Suprapubic skin (tissue), 4 donors: ENCODE measurements at regions not wholly inside any gene's neighbourhood (a gene's known extent, or its start where the extent isn't known, plus 50 kb on each side); places are given as distances from the start of the nearest gene placed in this dataset.
"Not testable (repeated sequence)": the region's sequence is repeated elsewhere in the genome, so short reads cannot be mapped to it uniquely, and the experiment has no call there.

Experiments
- DNase-seq, 2 donors: peaks; one replicate each; pipeline ENCODE4 v3.0.0-alpha.2; 2019; ENCODE audit warnings: low spot score in 2 of 2
- H3K27ac ChIP-seq: fragments of 200-600 bp; sonication (generic); one replicate; pipeline ENCODE4 v1.5.1; 2019
- H3K27me3 ChIP-seq: fragments of 200-600 bp; sonication (generic); one replicate; pipeline ENCODE4 v1.5.1; 2019
- H3K36me3 ChIP-seq: fragments of 200-600 bp; sonication (generic); one replicate; pipeline ENCODE4 v1.5.1; 2019
- H3K4me1 ChIP-seq: fragments of 200-600 bp; sonication (generic); one replicate; pipeline ENCODE4 v1.5.1; 2019
- H3K4me3 ChIP-seq: fragments of 200-600 bp; sonication (generic); one replicate; pipeline ENCODE4 v1.5.1; 2019; ENCODE audit warnings: mild to moderate bottlenecking
- H3K9me3 ChIP-seq: fragments of 200-600 bp; sonication (generic); one replicate; pipeline ENCODE4 v1.5.1; 2019
- EP300 ChIP-seq: sonication (generic); formaldehyde crosslinking; IDR thresholded peaks from one replicate; pipeline ENCODE4 v1.6.1; 2017; ENCODE audit warnings: antibody characterized with exemption
- POLR2A ChIP-seq, 2 donors: fragments of 450-650 bp; IDR thresholded peaks; one replicate each; pipeline ENCODE4 v1.6.1; 2017; ENCODE audit warnings: antibody characterized with exemption in 2 of 2, mild to moderate bottlenecking in 2 of 2, moderate library complexity in 2 of 2
- POLR2AphosphoS5 ChIP-seq, 3 donors: sonication (generic); formaldehyde crosslinking; IDR thresholded peaks; one replicate each; pipeline ENCODE4 v1.6.1; 2017; ENCODE audit warnings: antibody characterized with exemption in 3 of 3
- WGBS: methylation state at CpG from one replicate; pipeline ENCODE4 v1.1.5; 2018; 5-methylcytosine and 5-hydroxymethylcytosine counted together
- TF ChIP-seq, protein P1 (sequence below), 2 donors: fragments of 200-600 bp in 1 of 2; fragments of 450-650 bp in 1 of 2; sonication (generic) in 1 of 2; IDR thresholded peaks; one replicate each; pipeline ENCODE4 v1.5.1; 2016 to 2019; ENCODE audit warnings: antibody characterized with exemption in 2 of 2, mild to moderate bottlenecking in 1 of 2, moderate library complexity in 1 of 2

- peaks cover 7% of the 10 kb centered on the region for H3K27me3 ChIP-seq
- no peak for DNase-seq
- WGBS, result 64% methylated on average over 34 of the region's 55 CpGs
- no peaks in the 10 kb centered on the region for H3K4me1 ChIP-seq
- H3K4me3 ChIP-seq, result no peak overlapping the region
- peaks cover 12% of the 10 kb centered on the region for H3K9me3 ChIP-seq
- no peak for TF ChIP-seq POLR2A (IDR thresholded peaks at IDR 0.05)
- no peak for TF ChIP-seq EP300
- TF ChIP-seq, protein P1, sequence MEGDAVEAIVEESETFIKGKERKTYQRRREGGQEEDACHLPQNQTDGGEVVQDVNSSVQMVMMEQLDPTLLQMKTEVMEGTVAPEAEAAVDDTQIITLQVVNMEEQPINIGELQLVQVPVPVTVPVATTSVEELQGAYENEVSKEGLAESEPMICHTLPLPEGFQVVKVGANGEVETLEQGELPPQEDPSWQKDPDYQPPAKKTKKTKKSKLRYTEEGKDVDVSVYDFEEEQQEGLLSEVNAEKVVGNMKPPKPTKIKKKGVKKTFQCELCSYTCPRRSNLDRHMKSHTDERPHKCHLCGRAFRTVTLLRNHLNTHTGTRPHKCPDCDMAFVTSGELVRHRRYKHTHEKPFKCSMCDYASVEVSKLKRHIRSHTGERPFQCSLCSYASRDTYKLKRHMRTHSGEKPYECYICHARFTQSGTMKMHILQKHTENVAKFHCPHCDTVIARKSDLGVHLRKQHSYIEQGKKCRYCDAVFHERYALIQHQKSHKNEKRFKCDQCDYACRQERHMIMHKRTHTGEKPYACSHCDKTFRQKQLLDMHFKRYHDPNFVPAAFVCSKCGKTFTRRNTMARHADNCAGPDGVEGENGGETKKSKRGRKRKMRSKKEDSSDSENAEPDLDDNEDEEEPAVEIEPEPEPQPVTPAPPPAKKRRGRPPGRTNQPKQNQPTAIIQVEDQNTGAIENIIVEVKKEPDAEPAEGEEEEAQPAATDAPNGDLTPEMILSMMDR (IDR thresholded peaks at IDR 0.05), result no peak
- no peaks in the 10 kb centered on the region for H3K36me3 ChIP-seq
- H3K27ac ChIP-seq, result no peak overlapping the region
Observed at GRCh38 chr20:30922129-30922528, 335.3 kb upstream of the DEFB115 start.

DNA sequence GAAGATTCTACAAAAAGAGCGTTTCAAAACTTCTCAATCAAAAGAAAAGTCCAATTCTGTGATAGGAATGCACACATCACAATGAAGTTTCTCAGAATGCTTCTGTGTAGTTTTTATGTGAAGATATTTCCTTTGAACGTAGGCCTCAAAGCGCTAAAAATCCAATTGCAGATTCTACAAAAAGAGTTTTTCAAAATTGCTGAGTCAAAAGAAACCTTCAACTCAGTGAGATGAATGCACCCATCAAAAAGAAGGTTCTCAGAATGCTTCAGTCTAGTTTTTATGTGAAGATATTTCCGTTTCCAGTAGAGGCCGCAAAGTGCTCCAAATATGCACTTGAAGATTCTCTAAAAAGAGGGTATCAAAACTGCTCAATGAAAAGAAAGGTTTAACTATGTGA, 319.7 kb upstream of the DEFB115 start:
- 61% methylated on average over 5 of the region's 5 CpGs for WGBS
- no peaks in the 10 kb centered on the region for H3K27me3 ChIP-seq
- H3K4me1 ChIP-seq, result no peaks in the 10 kb centered on the region
- no peak for DNase-seq
- H3K4me3 ChIP-seq, result no peak overlapping the region
- no peaks in the 10 kb centered on the region for H3K36me3 ChIP-seq
- H3K27ac ChIP-seq, result no peak overlapping the region
- TF ChIP-seq POLR2A (IDR thresholded peaks at IDR 0.05), result no peak
- TF ChIP-seq, protein P1 (IDR thresholded peaks at IDR 0.05), result no peak
- TF ChIP-seq EP300, result no peak
- TF ChIP-seq POLR2AphosphoS5 (IDR thresholded peaks at IDR 0.05), result no peak
- peaks cover 11% of the 10 kb centered on the region for H3K9me3 ChIP-seq

DNA sequence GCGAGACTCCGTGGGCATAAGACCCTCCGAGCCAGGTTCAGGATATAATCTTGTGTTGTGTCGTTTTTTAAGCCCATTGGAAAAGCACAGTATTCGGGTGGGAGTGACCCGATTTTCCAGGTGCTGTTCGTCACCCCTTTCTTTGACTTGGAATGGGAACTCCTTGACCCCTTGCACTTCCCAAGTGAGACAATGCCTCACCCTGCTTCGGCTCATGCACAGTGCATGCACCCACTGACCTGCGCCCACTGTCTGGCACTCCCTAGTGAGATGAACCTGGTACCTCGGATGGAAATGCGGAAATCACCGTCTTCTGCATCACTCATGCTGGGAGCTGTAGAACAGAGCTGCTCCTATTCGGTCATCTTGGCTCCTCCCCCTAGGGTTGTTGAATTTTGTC, 307.7 kb upstream of the DEFB115 start:
- peak; percentile 26 to 63 for DNase-seq
- WGBS, result 88% methylated on average over 13 of the region's 13 CpGs
- Histone ChIP-seq H3K4me1 (no peaks in the 10 kb centered on the region), H3K9me3 (no peaks in the 10 kb centered on the region), H3K4me3 (no peak overlapping the region), H3K27me3 (no peaks in the 10 kb centered on the region), H3K27ac (no peak overlapping the region), H3K36me3 (no peaks in the 10 kb centered on the region)
- TF ChIP-seq EP300, result no peak
- TF ChIP-seq, protein P1 (IDR thresholded peaks at IDR 0.05), result no peak
- no peak for TF ChIP-seq POLR2AphosphoS5 (IDR thresholded peaks at IDR 0.05)
- no peak for TF ChIP-seq POLR2A (IDR thresholded peaks at IDR 0.05)

- not testable (repeated sequence) for DNase-seq, H3K27ac ChIP-seq, H3K4me1 ChIP-seq, H3K4me3 ChIP-seq, H3K9me3 ChIP-seq, H3K27me3 ChIP-seq, H3K36me3 ChIP-seq
- WGBS, result 91% methylated on average over 3 of the region's 3 CpGs
Observed at GRCh38 chr20:30951088-30951487, 306.4 kb upstream of the DEFB115 start.

DNA sequence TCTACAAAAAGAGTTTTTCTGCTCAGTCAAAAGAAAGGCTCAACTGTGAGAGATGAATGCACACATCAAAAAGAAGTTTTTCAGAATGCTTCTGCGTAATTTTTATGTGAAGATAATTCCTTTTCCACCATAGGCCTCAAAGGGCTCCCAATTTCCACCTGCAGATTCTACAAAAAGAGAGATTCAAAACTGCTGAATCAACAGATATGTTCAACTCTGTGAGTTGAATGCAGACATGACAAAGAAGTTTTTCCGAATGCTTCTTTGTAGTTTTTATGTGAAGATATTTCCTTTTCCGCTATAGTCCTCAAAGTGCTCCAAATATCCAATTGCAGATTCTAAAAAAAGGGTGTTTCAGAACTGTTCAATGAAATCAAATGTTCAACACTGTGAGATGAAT, 300.8 kb upstream of the DEFB115 start:
- not testable (repeated sequence) for H3K4me1 ChIP-seq, DNase-seq, H3K27me3 ChIP-seq, H3K36me3 ChIP-seq, H3K4me3 ChIP-seq, H3K27ac ChIP-seq, H3K9me3 ChIP-seq
- WGBS, result 85% methylated on average over 3 of the region's 3 CpGs

- H3K4me3 ChIP-seq, H3K4me1 ChIP-seq, DNase-seq, H3K27ac ChIP-seq, H3K9me3 ChIP-seq, H3K36me3 ChIP-seq, H3K27me3 ChIP-seq: not testable (repeated sequence)
Observed at GRCh38 chr20:30959208-30959607, 298.3 kb upstream of the DEFB115 start.

- Histone ChIP-seq H3K27me3 (no peaks in the 10 kb centered on the region), H3K9me3 (peaks cover 9% of the 10 kb centered on the region), H3K4me1 (no peaks in the 10 kb centered on the region), H3K4me3 (no peak overlapping the region), H3K36me3 (no peaks in the 10 kb centered on the region), H3K27ac (no peak overlapping the region)
- 85% methylated on average over 4 of the region's 4 CpGs for WGBS
- TF ChIP-seq POLR2AphosphoS5 (IDR thresholded peaks at IDR 0.05) (no peak), POLR2A (IDR thresholded peaks at IDR 0.05) (no peak), EP300 (no peak)
- TF ChIP-seq, protein P1 (IDR thresholded peaks at IDR 0.05), result no peak
- DNase-seq, result no peak
Observed at GRCh38 chr20:30963591-30963990, 293.9 kb upstream of the DEFB115 start.

DNA sequence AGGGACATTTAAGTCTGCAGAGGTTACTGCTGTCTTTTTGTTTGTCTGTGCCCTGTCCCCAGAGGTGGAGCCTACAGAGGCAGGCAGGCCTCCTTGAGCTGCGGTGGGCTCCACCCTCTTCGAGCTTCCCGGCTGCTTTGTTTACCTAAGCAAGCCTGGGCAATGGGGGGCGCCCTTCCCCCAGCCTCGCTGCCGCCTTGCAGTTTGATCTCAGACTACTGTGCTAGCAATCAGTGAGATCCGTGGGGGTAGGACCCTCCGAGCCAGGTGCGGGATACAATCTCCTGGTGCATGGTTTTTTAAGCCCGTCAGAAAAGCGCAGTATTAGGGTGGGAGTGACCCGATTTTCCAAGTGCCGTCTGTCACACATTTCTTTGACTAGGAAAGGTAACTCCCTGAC, 281.6 kb upstream of the DEFB115 start:
- WGBS, result 90% methylated on average over 4 of the region's 13 CpGs
- DNase-seq, result peak in 1 of 2 donors; percentile 25
- H3K9me3 ChIP-seq, H3K36me3 ChIP-seq, H3K27ac ChIP-seq, H3K27me3 ChIP-seq, H3K4me3 ChIP-seq, H3K4me1 ChIP-seq: not testable (repeated sequence)
